ENCODE measurements at regions not wholly inside any gene's neighbourhood (a gene's known extent, or its start where the extent isn't known, plus 50 kb on each side); places are given as distances from the start of the nearest gene placed in this dataset.

DNA sequence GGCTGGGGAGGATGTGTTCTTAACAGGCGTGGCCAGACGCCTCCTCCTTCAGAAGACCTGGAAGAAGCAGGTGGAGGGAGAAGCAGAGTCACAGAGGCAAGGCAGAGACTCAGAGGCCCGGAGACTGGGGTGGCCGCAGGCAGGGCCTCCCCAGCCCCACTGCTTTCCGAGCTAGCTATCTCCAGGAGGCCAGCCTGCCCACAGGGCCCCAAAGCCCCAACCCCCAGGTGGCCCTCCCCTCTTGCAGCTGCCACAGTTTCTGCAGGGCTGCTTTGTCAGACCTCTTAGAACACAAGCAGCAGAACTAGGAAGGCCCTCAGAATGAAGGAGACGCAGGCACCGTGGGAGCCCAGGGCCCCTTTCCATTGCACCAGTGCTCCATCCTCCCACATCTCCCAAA lies 69.0 kb upstream of the MLN start:
- no peak for TF ChIP-seq CTCF (IDR thresholded peaks at IDR 0.05; ENCODE audit: borderline replicate concordance, extremely low read depth, low read length, poor library complexity, severe bottlenecking)
- no peak for TF ChIP-seq EZH2 (IDR thresholded peaks at IDR 0.05; ENCODE audit: borderline replicate concordance, low read depth, low read length, severe bottlenecking)

Measured in DND-41 (cell line).